ENCODE measurements at regions not wholly inside any gene's neighbourhood (a gene's known extent, or its start where the extent isn't known, plus 50 kb on each side); places are given as distances from the start of the nearest gene placed in this dataset.
"Not testable (repeated sequence)": the region's sequence is repeated elsewhere in the genome, so short reads cannot be mapped to it uniquely, and the experiment has no call there.

GRCh38 chr13:55963934-55964333, 1176.8 kb upstream of the PRR20A start:
- DNase-seq (ENCODE audit: low read depth), result no peak
- H3K4me3 ChIP-seq (ENCODE audit: low read depth, low read length), result no peak overlapping the region
- TF ChIP-seq, protein P1, sequence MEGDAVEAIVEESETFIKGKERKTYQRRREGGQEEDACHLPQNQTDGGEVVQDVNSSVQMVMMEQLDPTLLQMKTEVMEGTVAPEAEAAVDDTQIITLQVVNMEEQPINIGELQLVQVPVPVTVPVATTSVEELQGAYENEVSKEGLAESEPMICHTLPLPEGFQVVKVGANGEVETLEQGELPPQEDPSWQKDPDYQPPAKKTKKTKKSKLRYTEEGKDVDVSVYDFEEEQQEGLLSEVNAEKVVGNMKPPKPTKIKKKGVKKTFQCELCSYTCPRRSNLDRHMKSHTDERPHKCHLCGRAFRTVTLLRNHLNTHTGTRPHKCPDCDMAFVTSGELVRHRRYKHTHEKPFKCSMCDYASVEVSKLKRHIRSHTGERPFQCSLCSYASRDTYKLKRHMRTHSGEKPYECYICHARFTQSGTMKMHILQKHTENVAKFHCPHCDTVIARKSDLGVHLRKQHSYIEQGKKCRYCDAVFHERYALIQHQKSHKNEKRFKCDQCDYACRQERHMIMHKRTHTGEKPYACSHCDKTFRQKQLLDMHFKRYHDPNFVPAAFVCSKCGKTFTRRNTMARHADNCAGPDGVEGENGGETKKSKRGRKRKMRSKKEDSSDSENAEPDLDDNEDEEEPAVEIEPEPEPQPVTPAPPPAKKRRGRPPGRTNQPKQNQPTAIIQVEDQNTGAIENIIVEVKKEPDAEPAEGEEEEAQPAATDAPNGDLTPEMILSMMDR (conservative IDR thresholded peaks at IDR 0.05; ENCODE audit: low read depth, low read length), result no peak

GRCh38 chr13:55967055-55967454, 1173.7 kb upstream of the PRR20A start:
- DNase-seq (ENCODE audit: low read depth), result no peak
- TF ChIP-seq, protein P1 (conservative IDR thresholded peaks at IDR 0.05; ENCODE audit: low read depth, low read length), result no peak
- H3K4me3 ChIP-seq (ENCODE audit: low read depth, low read length), result no peak overlapping the region

DNA sequence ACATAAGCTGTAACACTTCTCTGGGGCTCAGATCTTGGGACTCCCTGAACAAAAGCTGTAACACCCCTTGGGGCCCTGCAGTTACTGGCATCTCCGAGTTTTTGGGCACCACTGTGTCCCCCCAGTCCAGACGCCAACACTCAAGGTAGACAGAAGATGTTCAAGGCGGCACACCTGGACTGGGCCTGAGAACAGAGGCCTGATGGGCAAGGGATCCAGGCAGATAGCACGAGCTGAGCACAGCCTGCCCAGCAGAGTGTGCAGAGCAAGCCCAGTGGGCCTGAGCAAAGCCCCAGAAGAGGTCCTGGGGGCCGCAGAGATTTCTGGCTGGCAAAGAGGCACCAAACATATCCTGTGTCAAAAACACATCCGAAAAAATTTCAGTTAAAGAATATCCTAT, 1163.3 kb upstream of the PRR20A start:
- H3K4me3 ChIP-seq (ENCODE audit: low read depth, low read length), result no peak overlapping the region
- TF ChIP-seq, protein P1 (conservative IDR thresholded peaks at IDR 0.05; ENCODE audit: low read depth, low read length), result no peak
- no peak for DNase-seq (ENCODE audit: low read depth)

DNA sequence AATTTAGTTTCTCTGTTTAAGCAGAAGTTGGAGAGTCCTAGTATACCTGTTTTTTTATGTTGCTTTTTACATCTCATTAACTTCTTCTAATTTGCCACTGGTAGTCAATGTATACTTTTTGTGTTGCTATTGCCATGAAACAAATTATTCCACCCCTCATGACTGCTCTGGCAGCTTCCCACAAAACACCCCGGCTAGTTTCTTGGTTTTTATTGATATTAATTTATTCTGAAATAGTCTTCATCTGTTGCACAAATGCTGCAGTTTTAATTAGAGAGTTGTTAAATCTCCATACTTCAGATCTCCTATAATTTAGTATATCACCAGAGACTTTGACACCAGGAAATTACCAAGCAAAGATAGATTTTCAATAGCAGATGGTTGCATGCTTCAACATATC, 1159.3 kb upstream of the PRR20A start:
- DNase-seq (ENCODE audit: low read depth), result no peak
- TF ChIP-seq, protein P1 (conservative IDR thresholded peaks at IDR 0.05; ENCODE audit: low read depth, low read length), result no peak
- H3K4me3 ChIP-seq (ENCODE audit: low read depth, low read length), result no peak overlapping the region

DNA sequence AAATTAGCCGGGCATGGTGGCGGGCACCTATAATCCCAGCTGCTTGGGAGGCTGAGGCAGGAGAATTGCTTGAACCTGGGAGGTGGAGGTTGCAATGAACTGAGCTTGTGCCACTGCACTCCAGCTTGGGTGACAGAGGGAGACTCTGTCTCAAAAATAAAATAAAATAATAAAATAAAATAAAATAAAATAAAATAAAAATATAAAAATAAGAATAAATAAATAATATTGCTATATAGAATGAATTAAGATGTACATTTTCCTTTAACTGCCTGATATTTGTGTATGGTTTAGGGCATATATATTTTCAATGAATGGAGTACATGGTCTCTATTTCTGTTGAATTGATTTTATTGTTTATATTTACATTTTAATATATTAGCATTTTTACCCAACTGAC, 1156.7 kb upstream of the PRR20A start:
- not testable (repeated sequence) for H3K4me3 ChIP-seq (ENCODE audit: low read depth, low read length); DNase-seq (ENCODE audit: low read depth)

GRCh38 chr13:55990631-55991030, 1150.1 kb upstream of the PRR20A start:
- H3K4me3 ChIP-seq (ENCODE audit: low read depth, low read length), result no peak overlapping the region
- TF ChIP-seq, protein P1 (conservative IDR thresholded peaks at IDR 0.05; ENCODE audit: low read depth, low read length), result no peak
- no peak for DNase-seq (ENCODE audit: low read depth)

- H3K4me3 ChIP-seq (ENCODE audit: low read depth, low read length), result no peak overlapping the region
- TF ChIP-seq, protein P1 (conservative IDR thresholded peaks at IDR 0.05; ENCODE audit: low read depth, low read length), result no peak
- no peak for DNase-seq (ENCODE audit: low read depth)
Observed at GRCh38 chr13:55991666-55992065, 1149.1 kb upstream of the PRR20A start.

DNA sequence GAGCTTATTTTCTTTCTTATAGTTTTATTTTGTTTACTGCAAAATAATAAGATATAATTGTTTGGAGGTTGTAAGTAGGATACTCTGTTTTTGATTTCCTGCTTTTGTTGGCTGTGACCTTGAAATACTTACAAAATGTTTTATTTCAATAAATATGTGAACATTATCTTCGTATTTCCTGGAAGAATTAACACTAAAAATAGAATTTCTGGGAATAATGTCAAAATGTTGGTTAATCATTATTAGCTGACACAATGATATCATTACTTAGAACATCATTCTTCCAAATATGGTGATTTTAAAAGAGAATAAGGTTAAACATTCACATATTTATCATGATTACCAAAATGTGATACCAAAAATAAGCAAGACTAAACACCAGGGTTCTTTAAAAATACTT, 1148.6 kb upstream of the PRR20A start:
- no peak for DNase-seq (ENCODE audit: low read depth)
- TF ChIP-seq, protein P1 (conservative IDR thresholded peaks at IDR 0.05; ENCODE audit: low read depth, low read length), result no peak
- no peak overlapping the region for H3K4me3 ChIP-seq (ENCODE audit: low read depth, low read length)

All from epithelial cell of proximal tubule (primary cell).